Islet precursor cell (in vitro differentiated cells): ENCODE measurements at regions not wholly inside any gene's neighbourhood (a gene's known extent, or its start where the extent isn't known, plus 50 kb on each side); places are given as distances from the start of the nearest gene placed in this dataset.
A peak's percentile ranks its signal among the peaks of the same experiment; 100 is the strongest.

Source experiments
- DNase-seq: peaks from one replicate; pipeline ENCODE4 v3.0.0-alpha.2; 2018

- no peak for DNase-seq
These were observed 394.6 kb upstream of the AZI2 start for GRCh38 chr3:28743271-28743670.

GRCh38 chr3:28743831-28744230, 395.2 kb upstream of the AZI2 start:
- no peak for DNase-seq

- DNase-seq: no peak
These were observed 396.8 kb upstream of the AZI2 start for GRCh38 chr3:28745436-28745835.

GRCh38 chr3:28745916-28746617, 397.4 kb upstream of the AZI2 start:
- DNase-seq: no peak

GRCh38 chr3:28746990-28747389, 398.4 kb upstream of the AZI2 start:
- DNase-seq: no peak

GRCh38 chr3:28751864-28752263, 403.2 kb upstream of the AZI2 start:
- DNase-seq: no peak

- DNase-seq: no peak
These were observed 403.7 kb upstream of the AZI2 start for GRCh38 chr3:28752290-28752689.

- DNase-seq: no peak
These were observed 407.4 kb upstream of the AZI2 start for GRCh38 chr3:28756056-28756455.

GRCh38 chr3:28758115-28758514, 409.5 kb upstream of the AZI2 start:
- DNase-seq: no peak

- no peak for DNase-seq
These were observed 412.8 kb upstream of the AZI2 start for GRCh38 chr3:28761375-28761774.

- no peak for DNase-seq
These were observed 416.6 kb upstream of the AZI2 start for GRCh38 chr3:28765194-28765593.

GRCh38 chr3:28768439-28768838, 419.8 kb upstream of the AZI2 start:
- no peak for DNase-seq

GRCh38 chr3:28777806-28778475, 429.3 kb upstream of the AZI2 start:
- no peak for DNase-seq

- no peak for DNase-seq
These were observed 431.9 kb upstream of the AZI2 start for GRCh38 chr3:28780480-28780879.

- no peak for DNase-seq
These were observed 432.4 kb upstream of the AZI2 start for GRCh38 chr3:28781053-28781452.

GRCh38 chr3:28786446-28786845, 437.8 kb upstream of the AZI2 start:
- no peak for DNase-seq

- no peak for DNase-seq
These were observed 439.9 kb upstream of the AZI2 start for GRCh38 chr3:28788571-28788970.

- no peak for DNase-seq
These were observed 443.2 kb upstream of the AZI2 start for GRCh38 chr3:28791713-28792255.

- no peak for DNase-seq
These were observed 444.0 kb upstream of the AZI2 start for GRCh38 chr3:28792604-28793003.

- DNase-seq: peak; percentile 62
These were observed 450.5 kb upstream of the AZI2 start for GRCh38 chr3:28799084-28799483.

- no peak for DNase-seq
These were observed 451.6 kb upstream of the AZI2 start for GRCh38 chr3:28800203-28800602.

- DNase-seq: no peak
These were observed 459.4 kb upstream of the AZI2 start for GRCh38 chr3:28808068-28808467.

GRCh38 chr3:28816017-28816416, 464.9 kb upstream of the RBMS3 start:
- no peak for DNase-seq

GRCh38 chr3:28824316-28824715, 456.6 kb upstream of the RBMS3 start:
- no peak for DNase-seq

GRCh38 chr3:28826840-28827239, 454.0 kb upstream of the RBMS3 start:
- no peak for DNase-seq
